Dermis blood vessel endothelial cell (primary cell): ENCODE measurements at regions not wholly inside any gene's neighbourhood (a gene's known extent, or its start where the extent isn't known, plus 50 kb on each side); places are given as distances from the start of the nearest gene placed in this dataset.
A peak's percentile ranks its signal among the peaks of the same experiment; 100 is the strongest.
"Not testable (repeated sequence)": the region's sequence is repeated elsewhere in the genome, so short reads cannot be mapped to it uniquely, and the experiment has no call there.

ENCODE experiments used
- DNase-seq: peaks from one replicate; pipeline ENCODE4 v3.0.0; 2010

- no peak for DNase-seq
Measured at GRCh38 chr4:53713296-53713695, 122.0 kb upstream of the LNX1 start.

DNA sequence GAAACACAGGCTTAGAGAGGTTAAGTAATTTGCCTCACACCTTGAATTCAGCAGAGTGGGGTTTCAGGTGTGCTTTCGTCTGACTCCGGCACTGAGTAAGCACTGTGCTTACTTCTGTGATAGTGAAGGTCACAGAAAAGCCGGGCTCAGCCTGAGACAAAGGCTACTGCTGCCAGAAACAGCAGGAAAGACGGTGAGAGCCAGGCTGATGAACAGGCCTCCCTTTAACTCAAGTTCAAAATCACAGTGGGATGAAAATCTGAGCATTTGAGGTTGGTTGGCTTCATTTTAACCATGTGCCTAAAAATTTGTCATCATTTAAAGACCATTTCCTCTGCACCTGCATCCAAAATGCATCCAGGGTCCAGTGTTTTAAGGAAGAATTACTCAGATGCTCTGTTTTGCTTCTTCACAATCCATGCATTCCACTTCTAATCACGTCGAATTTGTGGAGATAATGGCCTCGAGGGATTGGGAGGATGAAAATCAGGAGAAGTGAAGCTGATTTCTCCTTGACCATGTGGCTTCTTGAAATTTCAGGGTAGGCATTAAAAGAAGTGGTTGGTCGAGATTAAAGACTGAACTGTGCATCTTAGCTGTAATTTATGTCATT, 121.2 kb upstream of the LNX1 start:
- DNase-seq: no peak

DNA sequence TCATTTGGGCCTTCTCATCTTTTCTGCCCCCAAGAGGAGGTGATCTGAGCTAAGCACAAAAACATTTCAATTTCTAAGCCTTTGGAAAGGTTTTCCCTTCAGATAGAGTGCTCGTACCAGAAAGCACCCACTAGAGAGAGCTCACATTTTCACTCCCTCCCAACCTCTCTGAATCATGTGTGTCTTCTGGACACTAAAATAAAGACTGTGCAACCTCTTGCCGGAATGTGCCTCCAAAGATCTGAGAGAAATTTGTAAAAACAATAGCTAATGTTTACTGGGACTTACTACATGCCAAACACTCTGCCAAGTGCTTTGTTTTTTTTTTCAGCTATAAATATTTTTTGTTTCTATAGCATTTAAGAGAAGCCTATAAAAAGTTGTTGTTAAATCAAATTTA, 120.6 kb upstream of the LNX1 start:
- no peak for DNase-seq

- no peak for DNase-seq
Measured at GRCh38 chr4:53709693-53710092, 118.4 kb upstream of the LNX1 start.

DNA sequence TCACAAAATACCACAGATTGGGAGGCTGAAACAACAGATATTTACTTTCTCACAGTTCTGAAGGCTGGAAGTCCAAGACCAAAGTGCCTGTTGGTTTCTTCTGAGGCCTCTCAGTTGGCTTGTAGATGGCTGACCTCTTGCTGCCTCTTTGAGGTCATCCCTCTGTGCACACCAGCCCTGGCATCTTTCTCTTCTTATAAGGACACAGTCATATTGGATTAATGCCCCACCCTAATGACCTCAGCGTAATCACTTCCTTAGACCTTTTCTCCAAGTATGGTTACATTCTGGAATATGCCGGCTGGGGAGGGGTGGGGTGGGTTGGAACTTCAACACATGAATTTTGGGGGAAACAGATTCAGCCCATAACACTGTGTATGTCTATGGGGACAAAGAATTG, 116.2 kb upstream of the LNX1 start:
- DNase-seq: no peak

DNA sequence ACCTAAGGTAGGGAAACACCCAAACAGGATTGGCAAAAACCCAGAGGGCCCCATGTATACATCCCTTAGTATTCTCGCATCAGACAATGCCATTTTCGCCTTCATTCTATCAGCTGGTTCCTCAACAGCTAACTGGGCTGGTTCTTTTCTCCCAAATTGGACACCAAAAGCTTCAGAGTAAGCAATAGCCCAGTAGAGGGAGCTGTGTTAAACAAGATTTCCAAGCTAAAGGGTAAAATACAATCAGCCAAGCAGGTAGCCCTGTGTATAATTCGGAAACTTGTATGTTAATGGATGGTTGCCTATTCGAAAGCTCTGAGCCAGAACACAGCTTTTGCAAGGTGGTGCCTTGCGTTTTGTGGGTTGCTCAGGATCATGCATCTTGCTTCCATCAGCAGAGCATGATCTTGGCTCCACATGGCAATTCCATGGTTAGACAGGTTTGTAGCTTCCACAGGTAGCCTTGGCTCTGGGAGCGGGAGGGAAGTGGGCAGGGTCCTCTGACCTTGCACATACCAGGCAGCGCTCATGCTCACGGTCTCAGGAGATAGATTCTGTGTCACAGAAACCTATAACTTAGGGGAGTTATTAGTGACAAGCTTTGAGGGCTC, 115.2 kb upstream of the LNX1 start:
- peak; percentile 68 for DNase-seq

DNA sequence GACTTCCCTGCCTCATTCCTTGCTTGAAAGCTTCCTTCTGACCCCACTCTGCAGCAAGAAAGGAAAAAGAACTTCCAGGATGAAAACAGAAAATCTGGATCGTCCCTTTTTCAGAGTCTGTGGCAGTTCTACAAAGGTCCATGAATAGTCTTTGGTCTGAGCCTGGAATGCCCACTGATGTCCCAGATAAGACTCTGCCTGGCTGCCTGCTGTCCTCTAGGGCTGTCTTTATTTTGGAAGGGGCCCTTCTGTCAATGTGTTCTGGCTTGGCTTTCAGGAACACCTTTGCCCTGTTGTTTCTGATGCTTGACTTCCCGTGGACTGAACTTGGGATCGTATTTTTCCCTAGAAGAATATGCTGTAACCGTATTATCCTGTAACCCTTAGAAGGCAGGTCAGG, 114.7 kb upstream of the LNX1 start:
- no peak for DNase-seq

DNA sequence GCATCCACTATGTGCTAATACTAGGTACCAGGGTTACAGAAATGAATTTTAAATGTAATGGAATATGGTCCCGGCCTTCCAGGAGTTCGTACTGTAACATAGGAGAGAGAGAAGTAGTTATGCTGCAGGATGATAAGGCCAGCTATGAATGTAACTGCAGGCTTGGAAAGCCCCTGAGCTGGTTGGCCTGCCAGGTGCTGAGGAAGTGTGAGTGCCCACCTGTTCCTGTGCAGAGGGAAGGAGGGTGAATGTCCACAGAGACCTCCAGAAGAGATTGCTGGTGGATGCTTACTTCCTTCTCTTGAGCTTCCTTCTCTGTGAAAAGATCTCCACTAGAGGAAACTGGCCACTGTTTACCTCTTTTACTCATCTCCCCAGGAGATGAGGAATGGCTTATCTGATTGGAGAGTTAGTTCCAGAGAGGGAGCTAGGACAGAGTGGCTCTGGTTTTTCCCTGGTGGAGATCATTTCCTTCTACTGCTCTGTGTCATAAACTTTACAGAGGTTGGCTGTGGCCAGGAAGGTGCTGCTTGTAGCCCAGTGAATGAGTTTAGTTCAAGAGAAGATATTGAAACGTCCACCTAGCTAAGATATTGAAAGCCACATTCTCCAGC, 114.0 kb upstream of the LNX1 start:
- DNase-seq: peak; percentile 16

- DNase-seq: no peak
Measured at GRCh38 chr4:53704329-53704728, 113.0 kb upstream of the LNX1 start.

DNA sequence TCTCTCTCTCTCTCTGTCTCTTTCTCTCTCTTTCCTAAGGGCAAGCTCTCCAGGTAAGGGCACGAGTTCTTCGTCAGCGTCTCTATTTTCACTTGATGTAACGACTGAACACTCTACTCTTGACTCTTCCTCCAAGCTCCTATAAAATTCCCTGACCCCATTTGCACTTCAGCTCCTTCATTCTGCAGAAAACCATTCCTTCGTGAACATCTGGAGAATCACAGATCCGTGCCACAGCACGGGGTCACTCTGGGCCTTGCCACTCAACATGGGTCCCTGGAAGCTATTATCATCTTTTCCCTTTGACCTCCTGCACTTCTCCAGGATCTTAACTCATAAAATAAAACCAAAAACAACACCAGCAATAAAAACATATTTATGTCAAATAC, 112.0 kb upstream of the LNX1 start:
- DNase-seq: no peak

DNA sequence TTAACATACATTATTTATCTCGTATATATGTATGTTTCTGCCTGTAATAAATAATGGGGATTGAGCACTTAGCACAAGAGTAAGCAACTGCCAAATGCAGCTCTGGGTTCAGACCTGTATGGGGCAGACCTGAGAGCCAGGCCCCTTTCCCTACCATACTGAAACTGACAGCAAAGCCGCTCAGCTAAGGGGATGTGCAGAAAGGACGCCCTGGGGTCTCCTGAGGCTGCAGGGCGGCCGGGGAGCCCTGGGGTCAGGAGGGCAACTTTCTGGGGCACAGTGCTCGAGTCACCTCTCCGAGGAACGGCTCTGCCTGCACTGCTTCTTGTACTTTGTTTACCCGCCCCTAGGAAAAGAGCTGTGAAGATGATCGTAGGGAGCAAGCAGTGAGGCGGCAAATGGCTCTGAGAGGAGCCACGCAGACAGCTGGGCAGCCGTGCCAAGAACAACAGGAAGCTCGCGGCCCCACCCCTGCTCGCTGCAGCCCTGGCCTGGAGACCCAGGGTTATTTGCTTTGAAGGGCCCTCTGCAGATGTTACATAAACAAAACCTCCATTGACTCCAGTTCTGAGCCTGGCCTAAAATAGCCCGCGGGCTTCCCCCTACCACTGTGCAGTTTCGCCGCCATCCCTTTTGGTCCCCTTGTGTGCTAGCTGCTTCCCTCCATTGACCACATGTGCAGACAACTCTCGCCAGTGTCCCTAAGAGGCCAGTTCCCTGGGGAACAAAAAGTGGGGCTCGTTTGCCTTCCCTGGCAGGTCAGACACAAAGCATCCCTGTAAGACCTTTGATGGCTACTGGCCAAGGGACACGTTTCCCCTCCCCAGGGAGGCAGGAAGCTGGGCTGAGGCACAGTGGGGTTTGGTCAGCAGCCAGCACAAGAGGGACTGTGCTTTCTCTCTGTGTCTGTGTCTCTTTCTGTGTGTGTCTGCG, 111.3 kb upstream of the LNX1 start:
- peak; percentile 64 for DNase-seq

GRCh38 chr4:53701260-53701659, 110.0 kb upstream of the LNX1 start:
- DNase-seq: not testable (repeated sequence)

DNA sequence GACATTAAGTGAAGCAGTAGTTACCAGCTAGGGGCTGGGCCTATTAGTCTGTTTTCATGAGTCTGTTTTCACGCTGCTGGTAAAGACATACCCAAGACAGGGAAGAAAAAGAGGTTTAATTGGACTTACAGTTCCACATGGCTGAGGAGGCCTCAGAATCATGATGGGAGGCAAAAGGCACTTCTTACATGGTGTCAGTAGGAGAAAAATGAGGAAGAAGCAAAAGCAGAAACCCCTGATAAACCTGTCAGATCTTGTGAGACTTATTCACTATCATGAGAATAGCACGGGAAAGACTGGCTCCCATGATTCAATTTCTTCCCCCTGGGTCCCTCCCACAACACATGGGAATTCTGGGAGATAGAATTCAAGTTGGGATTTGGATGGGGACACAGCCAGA, 108.0 kb upstream of the LNX1 start:
- DNase-seq: not testable (repeated sequence)

- no peak for DNase-seq
Measured at GRCh38 chr4:53697016-53697685, 105.9 kb upstream of the LNX1 start.

- DNase-seq: no peak
Measured at GRCh38 chr4:53695540-53696463, 104.5 kb upstream of the LNX1 start.

- DNase-seq: no peak
Measured at GRCh38 chr4:53694666-53695065, 103.4 kb upstream of the LNX1 start.

DNA sequence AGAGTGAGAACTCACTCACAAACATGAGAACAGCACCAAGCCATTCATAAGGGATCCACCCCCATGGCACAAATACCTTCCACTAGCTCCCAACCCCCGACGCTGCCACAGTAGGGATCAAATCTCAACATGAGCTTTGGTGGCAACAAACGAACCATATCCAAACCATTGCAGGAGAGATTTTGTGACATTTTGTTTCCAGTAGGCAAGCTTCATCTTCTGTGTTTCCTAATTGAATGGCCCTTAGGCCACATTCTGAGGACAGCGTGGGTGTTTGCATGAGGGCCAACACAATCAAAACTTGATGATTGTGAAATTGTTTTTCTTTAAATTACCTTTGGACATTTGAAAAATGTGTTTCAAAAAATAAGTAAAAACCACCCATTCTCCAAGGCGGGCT, 102.6 kb upstream of the LNX1 start:
- no peak for DNase-seq

- DNase-seq: no peak
Measured at GRCh38 chr4:53693408-53693807, 102.1 kb upstream of the LNX1 start.

DNA sequence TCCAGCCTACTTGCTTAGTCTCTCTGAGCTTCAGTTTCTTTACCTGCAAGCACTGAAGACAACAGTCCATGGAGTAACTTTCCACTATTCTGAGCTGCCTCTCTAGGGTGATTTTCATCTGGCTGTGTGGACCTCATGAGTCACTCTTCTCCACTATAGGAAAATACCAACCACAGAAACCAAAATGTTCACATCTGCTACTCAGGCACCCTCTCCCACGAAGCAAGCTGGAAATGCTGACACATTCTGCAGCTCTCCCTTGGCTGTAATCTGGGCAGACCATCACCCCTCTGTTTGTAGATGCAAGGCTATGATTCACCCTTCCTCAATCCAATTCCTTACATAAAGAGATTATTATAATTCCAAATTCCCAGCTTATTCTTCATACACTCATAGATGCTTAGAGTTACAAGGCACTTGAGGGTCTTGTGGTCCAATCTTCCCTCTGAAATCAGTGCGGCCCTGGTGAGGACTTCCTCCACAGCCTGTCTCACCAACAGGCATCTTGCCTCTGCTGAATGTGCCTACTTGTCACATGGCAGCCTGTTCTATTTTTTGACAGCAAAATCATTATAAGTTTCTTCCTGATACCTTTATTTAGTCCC, 97.0 kb upstream of the LNX1 start:
- DNase-seq: peak; percentile 30

GRCh38 chr4:53686521-53686920, 95.2 kb upstream of the LNX1 start:
- DNase-seq: no peak
